Esophagus squamous epithelium (tissue), 4 donors: ENCODE measurements at regions not wholly inside any gene's neighbourhood (a gene's known extent, or its start where the extent isn't known, plus 50 kb on each side); places are given as distances from the start of the nearest gene placed in this dataset.

ENCODE experiments used
- POLR2A ChIP-seq, 4 donors: fragments of 450-650 bp; IDR thresholded peaks; one replicate each; pipeline ENCODE4 v1.6.1; 2017; ENCODE audit warnings: antibody characterized with exemption in 4 of 4, mild to moderate bottlenecking in 4 of 4, moderate library complexity in 3 of 4
- TF ChIP-seq, protein P1 (sequence below), 6 experiments: fragments of 450-650 bp in 4 of 6; fragments of 200-600 bp in 2 of 6; sonication (generic) in 2 of 6; IDR thresholded peaks; one replicate each; pipeline ENCODE4 v1.5.1; 2016 to 2019; ENCODE audit warnings: antibody characterized with exemption in 6 of 6, mild to moderate bottlenecking in 4 of 6, moderate library complexity in 4 of 6

DNA sequence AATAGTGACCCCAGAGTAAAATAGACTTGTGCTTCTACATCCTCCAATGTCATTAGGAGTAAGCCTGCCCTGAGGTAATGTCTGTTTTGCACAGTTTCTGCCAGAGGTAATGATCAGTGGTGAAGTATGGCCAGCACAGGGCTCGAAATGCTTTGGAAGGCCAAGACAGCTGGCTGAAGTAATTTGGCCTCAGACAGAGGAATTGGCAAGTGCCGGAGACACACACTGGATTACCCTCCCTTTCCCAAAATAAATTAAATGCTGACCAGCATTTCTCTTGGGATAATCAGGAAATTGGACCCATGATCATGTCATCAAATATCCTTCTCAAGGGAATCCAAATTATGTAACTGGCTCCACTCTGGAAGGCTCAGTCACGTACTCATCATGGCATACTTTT, 379.0 kb upstream of the CHST9 start:
- TF ChIP-seq, protein P1, sequence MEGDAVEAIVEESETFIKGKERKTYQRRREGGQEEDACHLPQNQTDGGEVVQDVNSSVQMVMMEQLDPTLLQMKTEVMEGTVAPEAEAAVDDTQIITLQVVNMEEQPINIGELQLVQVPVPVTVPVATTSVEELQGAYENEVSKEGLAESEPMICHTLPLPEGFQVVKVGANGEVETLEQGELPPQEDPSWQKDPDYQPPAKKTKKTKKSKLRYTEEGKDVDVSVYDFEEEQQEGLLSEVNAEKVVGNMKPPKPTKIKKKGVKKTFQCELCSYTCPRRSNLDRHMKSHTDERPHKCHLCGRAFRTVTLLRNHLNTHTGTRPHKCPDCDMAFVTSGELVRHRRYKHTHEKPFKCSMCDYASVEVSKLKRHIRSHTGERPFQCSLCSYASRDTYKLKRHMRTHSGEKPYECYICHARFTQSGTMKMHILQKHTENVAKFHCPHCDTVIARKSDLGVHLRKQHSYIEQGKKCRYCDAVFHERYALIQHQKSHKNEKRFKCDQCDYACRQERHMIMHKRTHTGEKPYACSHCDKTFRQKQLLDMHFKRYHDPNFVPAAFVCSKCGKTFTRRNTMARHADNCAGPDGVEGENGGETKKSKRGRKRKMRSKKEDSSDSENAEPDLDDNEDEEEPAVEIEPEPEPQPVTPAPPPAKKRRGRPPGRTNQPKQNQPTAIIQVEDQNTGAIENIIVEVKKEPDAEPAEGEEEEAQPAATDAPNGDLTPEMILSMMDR (IDR thresholded peaks at IDR 0.05), result no peak
- TF ChIP-seq POLR2A (IDR thresholded peaks at IDR 0.05), result no peak
